ENCODE measurements at regions not wholly inside any gene's neighbourhood (a gene's known extent, or its start where the extent isn't known, plus 50 kb on each side); places are given as distances from the start of the nearest gene placed in this dataset.

DNA sequence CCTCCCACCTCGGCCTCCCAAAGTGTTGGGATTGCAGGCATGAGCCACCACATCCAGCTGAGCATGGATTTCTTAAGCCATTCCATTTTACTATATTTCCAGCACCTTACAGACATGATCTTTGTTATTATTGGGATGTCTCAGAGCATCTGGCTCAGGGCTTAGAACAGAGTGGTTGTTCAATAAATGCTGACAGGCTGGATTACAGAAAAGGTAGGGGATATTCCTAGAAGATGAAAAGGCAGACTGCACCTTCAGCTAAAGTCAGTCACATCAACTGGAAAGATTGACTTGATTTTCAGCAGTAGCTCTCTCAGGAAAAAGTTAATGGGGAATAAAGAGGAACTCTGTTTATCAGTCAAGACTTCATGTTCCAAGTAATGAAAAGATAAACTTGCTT is 360.3 kb upstream of the ERCC4 start:
- TF ChIP-seq, protein P1, sequence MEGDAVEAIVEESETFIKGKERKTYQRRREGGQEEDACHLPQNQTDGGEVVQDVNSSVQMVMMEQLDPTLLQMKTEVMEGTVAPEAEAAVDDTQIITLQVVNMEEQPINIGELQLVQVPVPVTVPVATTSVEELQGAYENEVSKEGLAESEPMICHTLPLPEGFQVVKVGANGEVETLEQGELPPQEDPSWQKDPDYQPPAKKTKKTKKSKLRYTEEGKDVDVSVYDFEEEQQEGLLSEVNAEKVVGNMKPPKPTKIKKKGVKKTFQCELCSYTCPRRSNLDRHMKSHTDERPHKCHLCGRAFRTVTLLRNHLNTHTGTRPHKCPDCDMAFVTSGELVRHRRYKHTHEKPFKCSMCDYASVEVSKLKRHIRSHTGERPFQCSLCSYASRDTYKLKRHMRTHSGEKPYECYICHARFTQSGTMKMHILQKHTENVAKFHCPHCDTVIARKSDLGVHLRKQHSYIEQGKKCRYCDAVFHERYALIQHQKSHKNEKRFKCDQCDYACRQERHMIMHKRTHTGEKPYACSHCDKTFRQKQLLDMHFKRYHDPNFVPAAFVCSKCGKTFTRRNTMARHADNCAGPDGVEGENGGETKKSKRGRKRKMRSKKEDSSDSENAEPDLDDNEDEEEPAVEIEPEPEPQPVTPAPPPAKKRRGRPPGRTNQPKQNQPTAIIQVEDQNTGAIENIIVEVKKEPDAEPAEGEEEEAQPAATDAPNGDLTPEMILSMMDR (IDR thresholded peaks at IDR 0.05; ENCODE audit: low read depth, low read length) = no peak
- no peak for TF ChIP-seq EZH2phosphoT487 (IDR thresholded peaks at IDR 0.05; ENCODE audit: low read depth)

Measured in OCI-LY3 (cell line).